PC-9 (cell line): ENCODE measurements at regions not wholly inside any gene's neighbourhood (a gene's known extent, or its start where the extent isn't known, plus 50 kb on each side); places are given as distances from the start of the nearest gene placed in this dataset.

Experiments used
- BruUV-seq: library from RNA; stranded (reverse); fragments of 400-500 nt; replicated peaks from 2 replicates; lab custom pipeline; 2021; lab: Mats Ljungman, UMichigan
- CTCF ChIA-PET: fragments of 300-600 bp; sonication (Branson Sonifier 250); formaldehyde crosslinking; loops from one replicate; lab custom pipeline; 2022; ENCODE audit warnings: antibody characterized with exemption; lab: Charles Lee
- POLR2A ChIA-PET: fragments of 300-600 bp; sonication (Branson Sonifier 250); formaldehyde crosslinking; loops from one replicate; lab custom pipeline; 2022; ENCODE audit warnings: antibody characterized with exemption; ENCODE audit not compliant: unreplicated experiment; lab: Charles Lee
- DNase-seq, 2 experiments: peaks; one replicate each; pipeline versions ENCODE4 v3.0.0 to v3.0.0-alpha.2; 2015 to 2022; ENCODE audit warnings: mixed read lengths in 1 of 2
- H2AFZ ChIP-seq: fragments of 200-600 bp; sonication (generic); 2 replicates; pipeline ENCODE4 v1.8.1; 2017; ENCODE audit warnings: antibody characterized with exemption
- H3F3A ChIP-seq: fragments of 200-600 bp; sonication (generic); 2 replicates; pipeline ENCODE4 v1.8.1; 2017; ENCODE audit warnings: antibody characterized with exemption, mild to moderate bottlenecking, low read depth; ENCODE audit not compliant: insufficient read depth
- H3K27ac ChIP-seq: fragments of 200-600 bp; sonication (generic); 2 replicates; pipeline ENCODE4 v1.6.1; 2016; ENCODE audit warnings: mixed run types
- H3K27me3 ChIP-seq: fragments of 200-600 bp; sonication (generic); 2 replicates; pipeline ENCODE4 v1.6.1; 2016; ENCODE audit warnings: low read depth, mixed run types; ENCODE audit not compliant: insufficient read depth
- H3K36me3 ChIP-seq: fragments of 200-600 bp; sonication (generic); 2 replicates; pipeline ENCODE4 v1.6.1; 2016; ENCODE audit warnings: low read depth, mixed run types
- H3K4me1 ChIP-seq: fragments of 200-600 bp; sonication (generic); replicated peaks from 2 replicates; pipeline ENCODE4 v1.6.1; 2016; ENCODE audit warnings: mixed run types; ENCODE audit not compliant: insufficient read depth
- H3K4me2 ChIP-seq: fragments of 200-600 bp; sonication (generic); 2 replicates; pipeline ENCODE4 v1.6.1; 2017; ENCODE audit warnings: mixed run types
- H3K4me3 ChIP-seq: fragments of 200-600 bp; sonication (generic); 2 replicates; pipeline ENCODE4 v1.6.1; 2016; ENCODE audit warnings: mixed run types
- H3K79me2 ChIP-seq: fragments of 200-600 bp; sonication (generic); 2 replicates; pipeline ENCODE4 v1.6.1; 2017; ENCODE audit warnings: low read depth, mixed run types
- H3K9me2 ChIP-seq: fragments of 200-600 bp; sonication (generic); 2 replicates; pipeline ENCODE4 v1.8.1; 2017; ENCODE audit warnings: mild to moderate bottlenecking; ENCODE audit not compliant: insufficient read depth
- H3K9me3 ChIP-seq: fragments of 200-600 bp; sonication (generic); 2 replicates; pipeline ENCODE4 v1.8.1; 2016; ENCODE audit warnings: low read depth; ENCODE audit not compliant: insufficient read depth
- H4K20me1 ChIP-seq: fragments of 200-600 bp; sonication (generic); 2 replicates; pipeline ENCODE4 v1.8.1; 2017; ENCODE audit not compliant: insufficient read depth
- EZH2 ChIP-seq: fragments of 200-600 bp; sonication (generic); IDR thresholded peaks from 2 replicates; pipeline ENCODE4 v1.8.0; 2017; ENCODE audit warnings: antibody characterized with exemption, low read depth
- intact Hi-C: fragments of 100-400 bp; cut with micrococcal nuclease; formaldehyde crosslinking; loops from one replicate; pipeline ENCODE4 v1.10.0; 2022; ENCODE audit not compliant: unreplicated experiment
- TF ChIP-seq, protein P1 (sequence below): fragments of 200-600 bp; sonication (generic); conservative IDR thresholded peaks from 2 replicates; pipeline ENCODE4 v1.6.1; 2017; ENCODE audit warnings: mixed run types, antibody characterized with exemption, mild to moderate bottlenecking, moderate library complexity

DNA sequence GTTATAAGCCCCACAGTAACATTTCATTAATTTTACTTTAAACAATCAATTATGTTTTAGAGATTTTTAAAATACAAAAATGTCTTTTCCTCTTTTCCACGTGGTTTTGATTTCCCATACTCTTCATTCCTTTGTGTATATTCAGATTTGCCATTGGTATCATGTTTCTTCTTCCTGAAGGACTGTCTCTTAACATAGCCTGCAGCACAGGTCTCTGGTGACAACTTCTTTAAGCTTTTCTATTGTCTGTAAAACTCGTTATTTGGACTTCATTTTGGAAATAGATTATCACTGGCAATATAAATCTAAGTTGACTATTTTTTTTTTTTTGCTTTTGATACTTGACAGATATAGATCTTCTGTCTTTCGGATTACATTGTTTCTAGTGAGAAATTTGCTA, 115.2 kb upstream of the KLHL29 start:
- Histone ChIP-seq H3K36me3 (no peaks in the 10 kb centered on the region), H3K79me2 (no peaks in the 10 kb centered on the region), H3K4me3 (no peak overlapping the region), H2AFZ (no peak overlapping the region), H3F3A (no peaks in the 10 kb centered on the region), H3K4me2 (no peak overlapping the region), H3K4me1 (no peaks in the 10 kb centered on the region), H4K20me1 (no peaks in the 10 kb centered on the region), H3K27ac (no peak overlapping the region), H3K9me2 (no peaks in the 10 kb centered on the region), H3K27me3 (peaks cover 11% of the 10 kb centered on the region; the same call in 1 of the 2 replicates), H3K9me3 (no peaks in the 10 kb centered on the region)
- CTCF ChIA-PET, result interaction anchor here (0.7 kb wide), 1 partner anchor 157 kb away, joined by 3 read pairs; no protein-coding TSS in a partner anchor
- POLR2A ChIA-PET, result interaction anchor here (0.7 kb wide), 1 partner anchor 375 kb away, joined by 9 read pairs; no protein-coding TSS in a partner anchor
- no peak for TF ChIP-seq EZH2
- TF ChIP-seq, protein P1, sequence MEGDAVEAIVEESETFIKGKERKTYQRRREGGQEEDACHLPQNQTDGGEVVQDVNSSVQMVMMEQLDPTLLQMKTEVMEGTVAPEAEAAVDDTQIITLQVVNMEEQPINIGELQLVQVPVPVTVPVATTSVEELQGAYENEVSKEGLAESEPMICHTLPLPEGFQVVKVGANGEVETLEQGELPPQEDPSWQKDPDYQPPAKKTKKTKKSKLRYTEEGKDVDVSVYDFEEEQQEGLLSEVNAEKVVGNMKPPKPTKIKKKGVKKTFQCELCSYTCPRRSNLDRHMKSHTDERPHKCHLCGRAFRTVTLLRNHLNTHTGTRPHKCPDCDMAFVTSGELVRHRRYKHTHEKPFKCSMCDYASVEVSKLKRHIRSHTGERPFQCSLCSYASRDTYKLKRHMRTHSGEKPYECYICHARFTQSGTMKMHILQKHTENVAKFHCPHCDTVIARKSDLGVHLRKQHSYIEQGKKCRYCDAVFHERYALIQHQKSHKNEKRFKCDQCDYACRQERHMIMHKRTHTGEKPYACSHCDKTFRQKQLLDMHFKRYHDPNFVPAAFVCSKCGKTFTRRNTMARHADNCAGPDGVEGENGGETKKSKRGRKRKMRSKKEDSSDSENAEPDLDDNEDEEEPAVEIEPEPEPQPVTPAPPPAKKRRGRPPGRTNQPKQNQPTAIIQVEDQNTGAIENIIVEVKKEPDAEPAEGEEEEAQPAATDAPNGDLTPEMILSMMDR, result no peak
- no TSS peak for BruUV-seq
- intact Hi-C loops, result no loop called here
- DNase-seq, result no peak

DNA sequence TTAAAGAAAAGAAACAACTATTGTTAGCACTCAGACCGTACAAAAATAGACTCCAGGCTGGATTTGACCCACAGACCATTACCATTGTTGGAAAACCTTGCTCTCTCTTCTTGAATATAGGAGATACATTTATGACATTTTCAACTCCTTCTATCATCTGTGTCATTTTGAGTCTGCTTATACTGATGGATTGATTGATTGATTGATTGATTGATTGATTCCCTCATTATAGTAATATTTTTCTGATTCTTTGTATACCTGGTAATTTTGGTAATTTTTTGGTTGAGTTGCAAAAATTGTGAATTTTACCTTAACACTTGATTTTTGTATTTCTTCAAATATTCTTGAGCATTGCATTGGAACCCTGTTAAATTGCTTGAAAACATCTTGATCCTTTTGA, 114.2 kb upstream of the KLHL29 start:
- no TSS peak for BruUV-seq
- CTCF ChIA-PET, result no interaction called here
- POLR2A ChIA-PET, result no interaction called here
- DNase-seq, result no peak
- no peak for TF ChIP-seq EZH2
- TF ChIP-seq, protein P1, result no peak
- H3K4me1 ChIP-seq, result no peaks in the 10 kb centered on the region
- no peak overlapping the region for H3K4me3 ChIP-seq
- H3K4me2 ChIP-seq, result no peak overlapping the region
- H3K9me3 ChIP-seq, result no peaks in the 10 kb centered on the region
- no peak overlapping the region for H3K27ac ChIP-seq
- peaks cover 11% of the 10 kb centered on the region; the same call in 1 of the 2 replicates for H3K27me3 ChIP-seq
- H4K20me1 ChIP-seq, result no peaks in the 10 kb centered on the region
- no peaks in the 10 kb centered on the region for H3F3A ChIP-seq
- no peaks in the 10 kb centered on the region for H3K36me3 ChIP-seq
- no peaks in the 10 kb centered on the region for H3K9me2 ChIP-seq
- intact Hi-C loops, result no loop called here
- H3K79me2 ChIP-seq, result no peaks in the 10 kb centered on the region
- H2AFZ ChIP-seq, result no peak overlapping the region

GRCh38 chr2:23271230-23271629, 113.7 kb upstream of the KLHL29 start:
- no peak for DNase-seq
- H3F3A ChIP-seq, result no peaks in the 10 kb centered on the region
- no peaks in the 10 kb centered on the region for H3K9me2 ChIP-seq
- H3K4me2 ChIP-seq, result no peak overlapping the region
- TF ChIP-seq EZH2, result no peak
- TF ChIP-seq, protein P1, result no peak
- peaks cover 11% of the 10 kb centered on the region; the same call in 1 of the 2 replicates for H3K27me3 ChIP-seq
- H3K4me3 ChIP-seq, result no peak overlapping the region
- no peaks in the 10 kb centered on the region for H3K79me2 ChIP-seq
- BruUV-seq, result no TSS peak
- H3K27ac ChIP-seq, result no peak overlapping the region
- H3K36me3 ChIP-seq, result no peaks in the 10 kb centered on the region
- no peaks in the 10 kb centered on the region for H3K9me3 ChIP-seq
- CTCF ChIA-PET, result no interaction called here
- POLR2A ChIA-PET, result no interaction called here
- no peaks in the 10 kb centered on the region for H3K4me1 ChIP-seq
- no peak overlapping the region for H2AFZ ChIP-seq
- no peaks in the 10 kb centered on the region for H4K20me1 ChIP-seq
- intact Hi-C loops, result no loop called here
